HepG2 (cell line): ENCODE measurements at regions not wholly inside any gene's neighbourhood (a gene's known extent, or its start where the extent isn't known, plus 50 kb on each side); places are given as distances from the start of the nearest gene placed in this dataset.
A peak's percentile ranks its signal among the peaks of the same experiment; 100 is the strongest.

Experiments
- ATF7-NPFF ChIP-seq: sonication (generic); formaldehyde crosslinking; IDR thresholded peaks from 2 replicates; pipeline ENCODE4 v1.8.1; 2023; ENCODE audit warnings: mild to moderate bottlenecking, low read depth, missing genetic modification reagents, moderate library complexity
- HOXA9 ChIP-seq: sonication (generic); formaldehyde crosslinking; IDR thresholded peaks from 2 replicates; pipeline ENCODE4 v1.8.1; 2022; ENCODE audit warnings: missing genetic modification reagents, mild to moderate bottlenecking, moderate library complexity, borderline replicate concordance
- JUNB ChIP-seq: sonication (generic); formaldehyde crosslinking; IDR thresholded peaks from 2 replicates; pipeline ENCODE4 v1.8.0; 2022; ENCODE audit warnings: missing genetic modification reagents, mild to moderate bottlenecking, borderline replicate concordance
- NR2C2 ChIP-seq: sonication (generic); formaldehyde crosslinking; IDR thresholded peaks from 2 replicates; pipeline ENCODE4 v1.4.0; 2020; ENCODE audit warnings: missing genetic modification reagents, mild to moderate bottlenecking, moderate library complexity, borderline replicate concordance
- SOX6 ChIP-seq, 2 experiments: fragments of 450-650 bp in 1 of 2; sonication (generic) in 1 of 2; formaldehyde crosslinking in 1 of 2; IDR thresholded peaks; 2 replicates each; pipeline versions ENCODE4 v1.4.0 to v1.6.1; 2017 to 2020; ENCODE audit warnings: antibody characterized with exemption in 1 of 2, mild to moderate bottlenecking in 1 of 2, missing genetic modification reagents in 1 of 2
- ZSCAN9 ChIP-seq: IDR thresholded peaks from 2 replicates; pipeline ENCODE4 v1.6.1; 2016; ENCODE audit warnings: borderline replicate concordance
- TF ChIP-seq, protein P1 (sequence below): sonication (generic); formaldehyde crosslinking; IDR thresholded peaks from 2 replicates; pipeline ENCODE4 v1.4.0; 2020; ENCODE audit warnings: mild to moderate bottlenecking, missing genetic modification reagents
- TF ChIP-seq, protein P2 (sequence below): sonication (generic); formaldehyde crosslinking; IDR thresholded peaks from 2 replicates; pipeline ENCODE4 v1.5.0; 2020; ENCODE audit warnings: missing genetic modification reagents
- TF ChIP-seq, protein P3 (sequence below), 2 experiments: fragments of 450-650 bp in 1 of 2; sonication (generic) in 1 of 2; formaldehyde crosslinking in 1 of 2; IDR thresholded peaks; 2 replicates each; pipeline versions ENCODE4 v1.6.1 to v1.8.0; 2016 to 2022; ENCODE audit warnings: antibody characterized with exemption in 1 of 2, mild to moderate bottlenecking in 1 of 2, missing genetic modification reagents in 1 of 2

DNA sequence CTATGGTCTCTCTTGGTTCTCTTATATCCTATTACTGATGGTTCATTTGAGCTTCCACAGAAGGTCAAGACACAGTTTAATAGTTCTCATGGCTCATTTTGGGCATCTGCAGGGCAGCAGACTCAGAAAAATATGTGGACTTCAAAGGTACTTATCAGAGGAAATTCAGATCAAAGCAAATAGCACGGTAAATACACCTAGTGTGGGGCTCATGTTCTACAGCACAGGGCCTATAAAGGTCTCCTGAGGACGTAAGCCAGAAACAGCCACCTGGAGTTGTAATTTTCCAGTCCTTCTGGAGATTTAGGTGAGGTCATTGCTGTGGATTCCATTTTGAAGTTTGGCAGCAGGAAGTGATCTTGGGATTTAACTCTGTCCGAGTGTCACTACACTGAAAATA is 134.5 kb upstream of the SGO1 start (continued):
- TF ChIP-seq, protein P1, sequence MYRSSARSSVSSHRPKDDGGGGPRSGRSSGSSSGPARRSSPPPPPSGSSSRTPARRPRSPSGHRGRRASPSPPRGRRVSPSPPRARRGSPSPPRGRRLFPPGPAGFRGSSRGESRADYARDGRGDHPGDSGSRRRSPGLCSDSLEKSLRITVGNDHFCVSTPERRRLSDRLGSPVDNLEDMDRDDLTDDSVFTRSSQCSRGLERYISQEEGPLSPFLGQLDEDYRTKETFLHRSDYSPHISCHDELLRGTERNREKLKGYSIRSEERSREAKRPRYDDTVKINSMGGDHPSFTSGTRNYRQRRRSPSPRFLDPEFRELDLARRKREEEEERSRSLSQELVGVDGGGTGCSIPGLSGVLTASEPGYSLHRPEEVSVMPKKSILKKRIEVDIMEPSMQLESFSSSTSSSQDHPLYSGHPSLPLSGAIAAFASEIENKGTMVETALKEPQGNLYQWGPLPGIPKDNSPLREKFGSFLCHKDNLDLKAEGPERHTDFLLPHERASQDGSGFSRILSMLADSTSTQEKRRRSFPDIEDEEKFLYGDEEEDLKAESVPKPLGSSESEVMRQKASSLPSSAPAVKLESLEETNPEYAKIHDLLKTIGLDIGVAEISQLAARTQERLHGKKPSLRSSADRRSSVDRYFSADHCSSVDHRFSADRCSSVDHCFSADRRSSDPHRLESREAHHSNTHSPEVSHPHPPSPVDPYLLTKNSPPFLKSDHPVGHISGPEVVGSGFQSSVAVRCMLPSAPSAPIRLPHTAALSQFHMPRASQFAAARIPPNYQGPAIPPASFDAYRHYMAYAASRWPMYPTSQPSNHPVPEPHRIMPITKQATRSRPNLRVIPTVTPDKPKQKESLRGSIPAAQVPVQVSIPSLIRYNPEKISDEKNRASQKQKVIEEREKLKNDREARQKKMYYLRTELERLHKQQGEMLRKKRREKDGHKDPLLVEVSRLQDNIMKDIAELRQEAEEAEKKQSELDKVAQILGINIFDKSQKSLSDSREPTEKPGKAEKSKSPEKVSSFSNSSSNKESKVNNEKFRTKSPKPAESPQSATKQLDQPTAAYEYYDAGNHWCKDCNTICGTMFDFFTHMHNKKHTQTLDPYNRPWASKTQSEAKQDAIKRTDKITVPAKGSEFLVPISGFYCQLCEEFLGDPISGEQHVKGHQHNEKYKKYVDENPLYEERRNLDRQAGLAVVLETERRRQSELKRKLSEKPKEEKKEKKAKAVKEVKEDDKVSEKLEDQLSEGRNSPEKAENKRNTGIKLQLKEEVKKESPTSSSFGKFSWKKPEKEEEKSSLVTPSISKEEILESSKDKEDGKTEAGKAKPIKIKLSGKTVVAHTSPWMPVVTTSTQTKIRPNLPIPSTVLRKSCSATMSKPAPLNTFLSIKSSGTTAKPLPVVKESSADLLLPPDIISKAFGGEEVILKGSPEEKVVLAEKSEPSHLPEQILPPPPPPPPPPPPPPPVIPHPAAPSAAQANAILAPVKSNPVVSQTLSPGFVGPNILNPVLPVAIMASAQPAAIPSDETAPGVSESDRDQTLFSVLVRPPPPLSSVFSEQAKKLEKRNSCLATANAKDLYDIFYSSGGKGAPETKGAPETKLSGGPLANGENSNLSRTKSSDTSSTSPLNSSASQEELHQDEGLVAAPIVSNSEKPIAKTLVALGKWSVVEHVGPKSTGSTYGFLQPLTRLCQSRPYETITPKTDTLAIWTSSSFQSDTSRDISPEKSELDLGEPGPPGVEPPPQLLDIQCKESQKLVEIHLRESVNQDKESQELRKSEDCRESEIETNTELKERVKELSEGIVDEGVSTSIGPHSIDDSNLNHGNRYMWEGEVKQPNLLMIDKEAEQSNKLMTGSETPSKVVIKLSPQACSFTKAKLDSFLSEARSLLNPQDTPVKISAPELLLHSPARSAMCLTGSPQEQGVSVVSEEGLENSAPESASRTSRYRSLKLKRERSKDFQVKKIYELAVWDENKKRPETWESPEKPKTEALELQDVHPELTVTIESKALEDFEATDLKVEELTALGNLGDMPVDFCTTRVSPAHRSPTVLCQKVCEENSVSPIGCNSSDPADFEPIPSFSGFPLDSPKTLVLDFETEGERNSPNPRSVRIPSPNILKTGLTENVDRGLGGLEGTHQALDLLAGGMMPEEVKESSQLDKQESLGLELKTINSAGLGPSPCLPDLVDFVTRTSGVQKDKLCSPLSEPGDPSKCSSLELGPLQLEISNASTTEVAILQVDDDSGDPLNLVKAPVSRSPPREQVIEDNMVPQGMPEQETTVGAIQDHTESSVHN: no peak
- TF ChIP-seq SOX6 (IDR thresholded peaks at IDR 0.05) (no peak), SOX6 (CRISPR knock-in tag; IDR thresholded peaks at IDR 0.05) (peak; percentile 83), ZSCAN9 (CRISPR knock-in tag) (peak; percentile 84; the same call in 1 of the 2 replicates), ATF7-NPFF (CRISPR knock-in tag) (no peak), HOXA9 (CRISPR knock-in tag) (no peak), NR2C2 (CRISPR knock-in tag) (no peak; the same call in 1 of the 2 replicates), JUNB (CRISPR knock-in tag) (no peak)
- TF ChIP-seq, protein P2, sequence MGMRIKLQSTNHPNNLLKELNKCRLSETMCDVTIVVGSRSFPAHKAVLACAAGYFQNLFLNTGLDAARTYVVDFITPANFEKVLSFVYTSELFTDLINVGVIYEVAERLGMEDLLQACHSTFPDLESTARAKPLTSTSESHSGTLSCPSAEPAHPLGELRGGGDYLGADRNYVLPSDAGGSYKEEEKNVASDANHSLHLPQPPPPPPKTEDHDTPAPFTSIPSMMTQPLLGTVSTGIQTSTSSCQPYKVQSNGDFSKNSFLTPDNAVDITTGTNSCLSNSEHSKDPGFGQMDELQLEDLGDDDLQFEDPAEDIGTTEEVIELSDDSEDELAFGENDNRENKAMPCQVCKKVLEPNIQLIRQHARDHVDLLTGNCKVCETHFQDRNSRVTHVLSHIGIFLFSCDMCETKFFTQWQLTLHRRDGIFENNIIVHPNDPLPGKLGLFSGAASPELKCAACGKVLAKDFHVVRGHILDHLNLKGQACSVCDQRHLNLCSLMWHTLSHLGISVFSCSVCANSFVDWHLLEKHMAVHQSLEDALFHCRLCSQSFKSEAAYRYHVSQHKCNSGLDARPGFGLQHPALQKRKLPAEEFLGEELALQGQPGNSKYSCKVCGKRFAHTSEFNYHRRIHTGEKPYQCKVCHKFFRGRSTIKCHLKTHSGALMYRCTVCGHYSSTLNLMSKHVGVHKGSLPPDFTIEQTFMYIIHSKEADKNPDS: no peak
- TF ChIP-seq, protein P3, sequence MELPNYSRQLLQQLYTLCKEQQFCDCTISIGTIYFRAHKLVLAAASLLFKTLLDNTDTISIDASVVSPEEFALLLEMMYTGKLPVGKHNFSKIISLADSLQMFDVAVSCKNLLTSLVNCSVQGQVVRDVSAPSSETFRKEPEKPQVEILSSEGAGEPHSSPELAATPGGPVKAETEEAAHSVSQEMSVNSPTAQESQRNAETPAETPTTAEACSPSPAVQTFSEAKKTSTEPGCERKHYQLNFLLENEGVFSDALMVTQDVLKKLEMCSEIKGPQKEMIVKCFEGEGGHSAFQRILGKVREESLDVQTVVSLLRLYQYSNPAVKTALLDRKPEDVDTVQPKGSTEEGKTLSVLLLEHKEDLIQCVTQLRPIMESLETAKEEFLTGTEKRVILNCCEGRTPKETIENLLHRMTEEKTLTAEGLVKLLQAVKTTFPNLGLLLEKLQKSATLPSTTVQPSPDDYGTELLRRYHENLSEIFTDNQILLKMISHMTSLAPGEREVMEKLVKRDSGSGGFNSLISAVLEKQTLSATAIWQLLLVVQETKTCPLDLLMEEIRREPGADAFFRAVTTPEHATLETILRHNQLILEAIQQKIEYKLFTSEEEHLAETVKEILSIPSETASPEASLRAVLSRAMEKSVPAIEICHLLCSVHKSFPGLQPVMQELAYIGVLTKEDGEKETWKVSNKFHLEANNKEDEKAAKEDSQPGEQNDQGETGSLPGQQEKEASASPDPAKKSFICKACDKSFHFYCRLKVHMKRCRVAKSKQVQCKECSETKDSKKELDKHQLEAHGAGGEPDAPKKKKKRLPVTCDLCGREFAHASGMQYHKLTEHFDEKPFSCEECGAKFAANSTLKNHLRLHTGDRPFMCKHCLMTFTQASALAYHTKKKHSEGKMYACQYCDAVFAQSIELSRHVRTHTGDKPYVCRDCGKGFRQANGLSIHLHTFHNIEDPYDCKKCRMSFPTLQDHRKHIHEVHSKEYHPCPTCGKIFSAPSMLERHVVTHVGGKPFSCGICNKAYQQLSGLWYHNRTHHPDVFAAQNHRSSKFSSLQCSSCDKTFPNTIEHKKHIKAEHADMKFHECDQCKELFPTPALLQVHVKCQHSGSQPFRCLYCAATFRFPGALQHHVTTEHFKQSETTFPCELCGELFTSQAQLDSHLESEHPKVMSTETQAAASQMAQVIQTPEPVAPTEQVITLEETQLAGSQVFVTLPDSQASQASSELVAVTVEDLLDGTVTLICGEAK (IDR thresholded peaks at IDR 0.05): no peak
- TF ChIP-seq, protein P3 (CRISPR knock-in tag; IDR thresholded peaks at IDR 0.05): no peak; the same call in 1 of the 2 replicates
